GM21529 (cell line): ENCODE measurements at regions not wholly inside any gene's neighbourhood (a gene's known extent, or its start where the extent isn't known, plus 50 kb on each side); places are given as distances from the start of the nearest gene placed in this dataset.
"Not testable (repeated sequence)": the region's sequence is repeated elsewhere in the genome, so short reads cannot be mapped to it uniquely, and the experiment has no call there.

Experiments used
- ATAC-seq: cut with Tn5 transposase; IDR thresholded peaks from one replicate; pipeline ENCODE4 v1.9.1; 2021; ENCODE audit not compliant: unreplicated experiment

- ATAC-seq = no peak
Observed at GRCh38 chr16:59686405-59686804, 952.3 kb upstream of the GOT2 start.

GRCh38 chr16:59684911-59685310 lies 950.8 kb upstream of the GOT2 start:
- ATAC-seq = no peak

DNA sequence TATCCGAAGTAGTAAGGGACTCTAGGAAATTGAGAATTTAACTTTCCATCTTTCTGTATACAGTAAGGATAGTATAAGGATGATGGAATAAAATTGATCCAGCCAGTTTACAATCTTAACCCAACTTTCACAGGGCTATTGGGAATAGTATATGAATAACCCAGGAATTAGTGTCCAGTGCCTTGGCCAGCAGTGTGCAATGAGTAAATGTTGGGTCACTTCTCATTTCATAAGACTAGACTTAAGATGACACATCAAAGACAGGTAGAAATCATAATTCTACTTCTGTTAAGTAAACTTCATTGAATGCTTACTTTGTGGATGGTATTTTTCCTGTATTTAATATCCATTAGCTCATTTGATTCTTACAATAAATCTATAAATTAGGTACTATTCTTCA lies 949.6 kb upstream of the GOT2 start:
- no peak for ATAC-seq

- ATAC-seq = no peak
Observed at GRCh38 chr16:59665618-59666220, 931.6 kb upstream of the GOT2 start.

DNA sequence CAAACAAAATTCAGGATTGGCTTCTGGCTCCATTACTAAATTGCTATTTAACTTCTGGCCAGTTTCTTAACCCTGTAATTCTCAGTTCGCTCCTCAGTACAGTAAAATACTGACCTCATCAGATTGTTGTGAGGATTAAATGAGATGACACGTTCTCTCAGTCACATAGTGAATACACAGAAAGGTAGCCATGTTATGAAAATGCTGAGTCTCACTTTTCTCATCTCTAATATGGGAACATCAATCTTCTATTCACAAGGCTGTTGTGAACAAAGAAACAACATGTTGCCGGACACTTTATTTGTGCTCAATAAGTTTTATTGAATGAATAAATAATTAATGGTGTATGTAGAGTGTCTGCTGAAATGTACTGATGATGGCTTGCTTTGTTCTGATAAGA lies 924.5 kb upstream of the GOT2 start:
- no peak for ATAC-seq

- ATAC-seq = no peak
Observed at GRCh38 chr16:59655031-59655430, 920.9 kb upstream of the GOT2 start.

DNA sequence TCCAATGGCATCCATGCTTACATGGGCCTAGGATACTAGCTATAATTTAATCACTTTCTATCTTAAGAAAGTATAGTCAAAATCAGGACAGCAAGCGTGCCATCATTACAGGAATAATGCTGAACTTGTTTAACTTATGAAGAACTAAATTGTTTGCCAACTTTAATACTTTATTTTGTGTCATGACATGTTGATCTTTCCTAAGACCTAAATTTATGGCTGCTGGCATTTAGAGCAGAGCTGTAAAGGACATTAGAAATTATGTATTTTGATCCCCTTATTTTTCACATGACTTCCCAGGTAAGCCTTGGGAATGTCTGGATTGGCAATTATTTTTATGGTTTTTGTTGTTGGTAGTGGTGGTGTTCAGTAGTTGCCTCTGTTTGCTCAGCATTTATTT lies 920.3 kb upstream of the GOT2 start:
- ATAC-seq = no peak

- no peak for ATAC-seq
Observed at GRCh38 chr16:59651662-59652061, 917.5 kb upstream of the GOT2 start.

DNA sequence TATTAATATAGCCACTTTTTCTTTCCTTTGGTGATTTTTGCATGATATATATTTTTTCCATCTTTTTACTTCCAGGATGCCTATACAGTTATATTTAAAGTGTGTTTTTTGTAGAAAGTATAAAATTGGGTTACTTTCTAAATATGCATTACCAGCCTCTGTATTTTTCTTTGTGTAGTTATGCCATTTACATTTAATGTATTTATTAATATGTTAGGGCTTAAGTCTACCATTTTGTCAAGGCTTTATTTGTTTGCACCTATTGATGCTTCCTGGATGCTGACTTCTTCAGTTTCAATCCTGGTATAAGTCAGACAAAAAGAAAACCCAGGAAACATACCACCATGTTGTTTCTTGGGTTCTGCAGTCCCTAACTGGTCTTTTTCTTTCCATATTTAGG lies 911.1 kb upstream of the GOT2 start:
- ATAC-seq = no peak

DNA sequence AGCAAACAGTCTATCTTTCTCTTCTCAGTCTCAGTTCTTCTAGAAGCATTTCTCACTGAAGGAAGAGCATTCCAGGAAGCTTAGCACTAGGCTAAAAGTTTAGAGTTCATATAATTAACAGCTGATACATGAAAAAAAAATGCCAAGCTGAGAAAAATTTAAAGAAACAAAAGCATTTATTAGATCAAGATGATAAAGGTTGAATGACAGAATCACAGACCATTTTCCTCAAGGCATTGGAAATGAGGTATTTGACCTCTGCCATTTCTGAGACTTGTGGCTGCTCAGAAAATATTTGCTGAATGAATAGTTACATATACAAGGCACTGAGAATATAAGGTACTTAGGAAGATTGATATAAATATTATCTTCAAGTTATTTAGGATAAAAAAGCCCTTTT lies 901.6 kb upstream of the GOT2 start:
- ATAC-seq = no peak

- ATAC-seq = no peak
Observed at GRCh38 chr16:59634951-59635350, 900.8 kb upstream of the GOT2 start.

DNA sequence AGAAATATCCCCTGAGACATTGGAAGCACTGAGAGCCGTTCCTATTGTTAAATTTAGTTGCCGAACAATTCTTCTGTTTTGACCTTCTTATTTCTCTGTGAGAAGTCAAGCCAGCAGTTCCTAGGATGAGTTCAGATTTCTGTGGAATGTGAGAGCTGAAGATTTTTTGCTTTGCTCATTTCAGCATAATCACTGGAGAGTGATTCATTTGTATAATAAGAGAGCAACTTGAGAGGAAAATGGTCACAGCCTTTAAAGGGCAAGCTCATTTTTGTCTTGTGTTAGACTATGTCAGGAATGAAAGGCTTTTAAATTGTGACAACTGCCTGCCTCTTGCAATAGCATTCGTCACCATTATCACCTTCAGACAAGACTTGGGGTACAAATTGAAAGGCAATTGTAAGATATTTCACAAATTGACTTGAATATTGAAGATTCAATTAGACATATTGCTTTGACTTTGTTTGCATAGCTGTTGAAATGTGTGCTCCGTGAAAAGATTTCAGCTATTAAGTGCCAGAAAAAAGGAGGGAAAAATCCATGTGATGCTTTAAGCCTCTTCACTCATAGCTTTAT lies 900.0 kb upstream of the GOT2 start:
- no peak for ATAC-seq

DNA sequence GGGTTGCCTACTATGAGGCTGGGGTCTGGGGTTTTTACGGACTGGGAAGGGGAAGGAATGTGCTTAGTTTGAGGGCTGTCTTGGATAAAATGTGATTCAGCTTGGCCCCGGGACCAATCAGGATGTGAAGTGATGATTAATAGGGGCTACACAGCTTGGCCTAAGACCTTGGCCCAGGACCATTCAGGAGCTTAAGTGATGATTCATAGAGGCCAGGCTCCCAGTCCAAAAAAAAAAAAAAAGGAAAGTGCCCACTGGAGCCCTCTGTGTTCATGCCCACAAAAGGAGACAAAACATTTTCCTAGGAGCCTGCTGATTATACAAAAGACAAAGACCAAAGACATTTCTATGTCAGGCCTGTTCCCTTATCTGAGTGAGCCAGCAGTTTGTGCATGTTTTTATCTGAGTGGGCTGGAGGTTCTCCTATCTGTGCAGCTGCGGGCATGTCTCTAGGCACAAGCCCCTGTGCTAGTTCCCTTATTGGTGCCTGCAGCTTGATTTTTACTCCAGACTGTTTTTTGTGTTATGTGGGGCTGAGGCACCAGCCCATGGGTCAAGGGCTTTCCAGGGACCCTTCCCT lies 898.2 kb upstream of the GOT2 start:
- no peak for ATAC-seq

GRCh38 chr16:59624381-59624780 lies 890.3 kb upstream of the GOT2 start:
- ATAC-seq = not testable (repeated sequence)

DNA sequence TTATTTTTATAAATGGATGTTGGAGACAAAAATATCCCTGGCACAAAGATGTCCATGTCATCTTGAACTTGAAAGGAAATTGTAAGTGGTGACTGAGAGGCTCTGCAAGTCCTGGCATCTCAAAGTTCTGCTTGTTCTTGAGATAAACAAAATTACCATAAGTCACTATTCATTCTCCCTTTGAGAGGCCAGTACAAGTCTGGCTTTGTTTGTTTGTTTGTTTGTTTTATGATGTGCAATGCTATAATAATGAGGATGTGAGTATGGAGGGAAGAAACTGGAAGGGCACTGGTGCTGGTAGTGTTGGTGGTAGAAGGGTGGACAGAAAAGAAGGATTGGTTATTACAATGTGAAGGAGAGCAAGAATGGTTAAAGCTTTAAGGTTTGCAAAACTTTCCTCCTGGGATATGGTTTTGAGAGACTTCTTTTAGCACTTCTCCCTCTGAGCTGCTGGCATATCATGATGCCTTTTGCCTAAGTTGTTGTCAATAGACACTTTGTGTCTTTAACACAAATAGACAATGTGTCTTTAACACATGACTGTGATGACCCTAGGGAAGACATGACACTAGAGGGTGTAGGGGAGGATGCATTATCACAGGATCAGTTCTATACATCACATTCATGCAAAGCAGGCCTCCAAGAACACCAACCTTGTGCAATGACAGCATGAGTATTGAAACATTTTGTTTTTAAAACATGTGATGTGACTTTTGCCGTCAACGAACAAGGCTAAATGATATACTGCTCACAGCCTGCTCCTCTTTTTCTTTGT lies 880.5 kb upstream of the GOT2 start:
- no peak for ATAC-seq

- not testable (repeated sequence) for ATAC-seq
Observed at GRCh38 chr16:59612910-59613620, 878.9 kb upstream of the GOT2 start.

- ATAC-seq = no peak
Observed at GRCh38 chr16:59612094-59612493, 878.0 kb upstream of the GOT2 start.

- ATAC-seq = no peak
Observed at GRCh38 chr16:59611556-59611955, 877.4 kb upstream of the GOT2 start.

GRCh38 chr16:59605706-59606105 lies 871.6 kb upstream of the GOT2 start:
- no peak for ATAC-seq

DNA sequence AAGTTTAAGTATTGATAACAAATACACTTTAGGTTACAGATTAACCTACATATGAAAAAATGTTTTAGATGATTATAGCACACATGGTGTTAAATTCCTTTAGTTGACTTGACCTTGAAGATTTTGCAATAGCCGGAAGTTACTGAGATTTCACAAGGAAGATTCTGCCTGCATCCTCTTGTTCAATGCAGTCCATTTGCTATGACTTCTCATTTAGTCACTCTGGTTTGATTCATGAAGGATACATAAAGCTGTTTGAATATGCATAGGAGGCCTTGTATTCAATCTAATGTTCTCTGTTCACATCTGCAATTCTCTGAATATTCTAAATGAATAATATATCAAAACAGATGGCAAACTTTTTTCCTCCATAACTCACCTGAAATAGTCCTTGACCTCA lies 870.2 kb upstream of the GOT2 start:
- no peak for ATAC-seq

- ATAC-seq = no peak
Observed at GRCh38 chr16:59601452-59601851, 867.3 kb upstream of the GOT2 start.

DNA sequence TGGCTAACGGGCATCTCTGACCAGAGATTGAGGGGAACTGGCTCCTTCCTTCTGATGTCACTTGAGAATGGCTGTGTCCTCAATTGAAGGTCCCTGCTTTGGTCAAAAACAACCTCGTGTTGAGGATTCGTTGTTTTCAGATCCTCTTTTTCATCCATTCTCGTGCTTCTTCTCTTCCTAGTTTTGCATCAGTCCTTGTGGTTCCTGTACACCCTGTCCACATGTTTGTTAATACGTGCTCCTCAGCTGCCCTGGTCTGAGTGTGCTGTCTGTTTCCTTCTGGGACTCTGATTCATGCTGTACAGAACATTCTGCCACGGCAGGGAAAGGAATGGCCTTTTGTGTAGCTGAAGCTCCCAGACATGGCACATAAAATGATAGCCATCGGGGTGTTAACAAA lies 863.2 kb upstream of the GOT2 start:
- ATAC-seq = no peak
